ENCODE measurements at regions not wholly inside any gene's neighbourhood (a gene's known extent, or its start where the extent isn't known, plus 50 kb on each side); places are given as distances from the start of the nearest gene placed in this dataset.

- TF ChIP-seq CTCF (IDR thresholded peaks at IDR 0.05) (no peak), REST (IDR thresholded peaks at IDR 0.05; ENCODE audit: insufficient read depth in 1 of 2, low read depth in 2 of 2, low read length in 1 of 2) (no peak), POLR2AphosphoS5 (IDR thresholded peaks at IDR 0.05; ENCODE audit: low read depth, low read length) (no peak), TCF7L2 (IDR thresholded peaks at IDR 0.05; ENCODE audit: low read depth, low read length) (no peak)
These were observed 140.1 kb upstream of the CPM start for GRCh38 chr12:69073035-69073434.

Measured in Panc1 (cell line).